ENCODE measurements at regions not wholly inside any gene's neighbourhood (a gene's known extent, or its start where the extent isn't known, plus 50 kb on each side); places are given as distances from the start of the nearest gene placed in this dataset.

DNA sequence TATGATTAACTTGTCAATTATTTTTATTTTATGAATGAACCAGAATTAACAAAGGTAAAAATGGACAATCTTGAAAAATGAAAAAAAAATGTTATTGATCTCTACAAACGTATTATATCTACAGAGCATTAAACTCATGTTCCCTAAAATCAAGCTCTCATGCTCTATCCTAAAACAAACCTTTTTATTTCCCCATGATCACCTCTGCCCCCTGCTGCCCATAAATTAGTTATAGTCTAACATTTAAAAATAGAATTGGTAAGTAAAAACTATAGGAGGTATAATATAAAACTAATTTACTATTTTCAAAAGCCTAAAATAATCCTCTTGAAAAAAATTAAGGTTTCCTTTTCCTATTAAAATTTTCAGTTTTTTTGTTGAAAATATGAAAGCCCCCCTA, 168.0 kb upstream of the POU5F2 start:
- H2AFZ ChIP-seq (ENCODE audit: low read depth, low read length): no peak overlapping the region
- H3K9me3 ChIP-seq (replicated peaks; ENCODE audit: control insufficient read depth, insufficient read depth, low read length): no peaks in the 10 kb centered on the region
- H4K20me1 ChIP-seq (replicated peaks; ENCODE audit: control insufficient read depth, extremely low read depth, insufficient read depth, low read length): no peaks in the 10 kb centered on the region
- no peaks in the 10 kb centered on the region for H3K27me3 ChIP-seq (ENCODE audit: control insufficient read depth in 2 of 2, insufficient read depth in 2 of 2, low read length in 2 of 2)
- POLR2A ChIA-PET: no interaction called here
- no peak overlapping the region for H3K4me2 ChIP-seq (ENCODE audit: insufficient read depth, low read length)
- H3K4me3 ChIP-seq (replicated peaks in 1 of 3; ENCODE audit: insufficient read depth in 1 of 3, low read depth in 1 of 3, low read length in 3 of 3): no peak overlapping the region
- no peaks in the 10 kb centered on the region for H3K36me3 ChIP-seq (ENCODE audit: control insufficient read depth in 2 of 2, extremely low read depth in 1 of 2, insufficient read depth in 2 of 2, low read length in 2 of 2)
- H3K9ac ChIP-seq (replicated peaks; ENCODE audit: extremely low read depth, insufficient read depth, low read length): no peak overlapping the region
- DNase-seq (ENCODE audit: low read depth, low spot score) (peak; percentile 23), FAIRE-seq (no peak)
- no peak overlapping the region for H3K27ac ChIP-seq (ENCODE audit: insufficient read depth, low read depth, low read length)
- BruUV-seq (replicated peaks): no TSS peak
- CTCF ChIA-PET: interaction anchor here (0.6 to 1.9 kb wide), 6 partner anchors 8 to 1980 kb away, joined by 3 to 4 read pairs (median 3); no protein-coding TSS in a partner anchor
- no peaks in the 10 kb centered on the region for H3K79me2 ChIP-seq (ENCODE audit: control insufficient read depth, insufficient read depth, low read length)
- intact Hi-C loops (cut with micrococcal nuclease) (loop anchor here (5.0 kb wide), 1 partner anchor 1982 kb away; no protein-coding TSS in a partner anchor), dilution Hi-C loops (cut with MboI; ENCODE audit: extremely low pct_ligation_motif_present, low sequenced_read_pairs) (no loop called here)
- TF ChIP-seq MYC (IDR thresholded peaks at IDR 0.05; ENCODE audit: low read depth, low read length): no peak
- TF ChIP-seq, protein P1, sequence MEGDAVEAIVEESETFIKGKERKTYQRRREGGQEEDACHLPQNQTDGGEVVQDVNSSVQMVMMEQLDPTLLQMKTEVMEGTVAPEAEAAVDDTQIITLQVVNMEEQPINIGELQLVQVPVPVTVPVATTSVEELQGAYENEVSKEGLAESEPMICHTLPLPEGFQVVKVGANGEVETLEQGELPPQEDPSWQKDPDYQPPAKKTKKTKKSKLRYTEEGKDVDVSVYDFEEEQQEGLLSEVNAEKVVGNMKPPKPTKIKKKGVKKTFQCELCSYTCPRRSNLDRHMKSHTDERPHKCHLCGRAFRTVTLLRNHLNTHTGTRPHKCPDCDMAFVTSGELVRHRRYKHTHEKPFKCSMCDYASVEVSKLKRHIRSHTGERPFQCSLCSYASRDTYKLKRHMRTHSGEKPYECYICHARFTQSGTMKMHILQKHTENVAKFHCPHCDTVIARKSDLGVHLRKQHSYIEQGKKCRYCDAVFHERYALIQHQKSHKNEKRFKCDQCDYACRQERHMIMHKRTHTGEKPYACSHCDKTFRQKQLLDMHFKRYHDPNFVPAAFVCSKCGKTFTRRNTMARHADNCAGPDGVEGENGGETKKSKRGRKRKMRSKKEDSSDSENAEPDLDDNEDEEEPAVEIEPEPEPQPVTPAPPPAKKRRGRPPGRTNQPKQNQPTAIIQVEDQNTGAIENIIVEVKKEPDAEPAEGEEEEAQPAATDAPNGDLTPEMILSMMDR (IDR thresholded peaks at IDR 0.05; ENCODE audit: extremely low read depth in 1 of 2, insufficient read depth in 1 of 2, low read depth in 1 of 2, low read length in 2 of 2): peak in 1 of 2 donors; percentile 7
- no peaks in the 10 kb centered on the region for H3K9me1 ChIP-seq (replicated peaks; ENCODE audit: control insufficient read depth, extremely low read depth, insufficient read depth, low read length)
- H3K4me1 ChIP-seq (ENCODE audit: control insufficient read depth, extremely low read depth, insufficient read depth, low read length): no peaks in the 10 kb centered on the region

DNA sequence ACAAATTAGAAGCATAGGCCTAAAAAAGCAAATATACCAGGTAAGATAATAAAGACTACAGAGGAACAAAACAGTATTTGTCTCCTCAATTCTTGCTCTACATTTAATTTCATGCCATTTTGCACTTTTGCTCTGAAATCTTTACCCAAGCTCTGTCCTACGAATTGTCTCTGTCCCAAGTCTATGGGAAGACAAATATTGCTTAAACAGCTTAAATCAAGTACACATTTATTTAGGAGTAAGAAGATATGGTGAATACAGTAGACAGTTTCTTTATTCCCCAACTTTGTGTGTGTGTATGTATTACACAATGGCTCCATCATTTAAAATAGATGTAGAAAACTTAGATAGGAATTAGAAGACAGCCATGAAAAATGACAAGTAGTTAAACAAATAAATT, 163.5 kb upstream of the POU5F2 start:
- H3K27me3 ChIP-seq (ENCODE audit: control insufficient read depth in 2 of 2, insufficient read depth in 2 of 2, low read length in 2 of 2): no peaks in the 10 kb centered on the region
- H4K20me1 ChIP-seq (replicated peaks; ENCODE audit: control insufficient read depth, extremely low read depth, insufficient read depth, low read length): no peaks in the 10 kb centered on the region
- H3K79me2 ChIP-seq (ENCODE audit: control insufficient read depth, insufficient read depth, low read length): no peaks in the 10 kb centered on the region
- no peak for TF ChIP-seq EZH2 (IDR thresholded peaks at IDR 0.05; ENCODE audit: borderline replicate concordance, low read depth, low read length, severe bottlenecking)
- TF ChIP-seq POLR2A (IDR thresholded peaks at IDR 0.05; ENCODE audit: low read depth, low read length): no peak
- TF ChIP-seq, protein P2, sequence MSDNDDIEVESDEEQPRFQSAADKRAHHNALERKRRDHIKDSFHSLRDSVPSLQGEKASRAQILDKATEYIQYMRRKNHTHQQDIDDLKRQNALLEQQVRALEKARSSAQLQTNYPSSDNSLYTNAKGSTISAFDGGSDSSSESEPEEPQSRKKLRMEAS (IDR thresholded peaks at IDR 0.05; ENCODE audit: insufficient read depth, insufficient read length): no peak
- no peak overlapping the region for H3K4me2 ChIP-seq (ENCODE audit: insufficient read depth, low read length)
- H3K9me1 ChIP-seq (replicated peaks; ENCODE audit: control insufficient read depth, extremely low read depth, insufficient read depth, low read length): no peaks in the 10 kb centered on the region
- no peaks in the 10 kb centered on the region for H3K36me3 ChIP-seq (ENCODE audit: control insufficient read depth in 2 of 2, extremely low read depth in 1 of 2, insufficient read depth in 2 of 2, low read length in 2 of 2)
- no peak for FAIRE-seq
- intact Hi-C loops (cut with micrococcal nuclease): loop anchor here (5.0 kb wide), 1 partner anchor 1978 kb away; no protein-coding TSS in a partner anchor
- ChIA-PET CTCF (interaction anchor here (2.6 kb wide), 1 partner anchor 10 kb away, joined by 8 read pairs; no protein-coding TSS in a partner anchor), POLR2A (no interaction called here)
- H3K27ac ChIP-seq (ENCODE audit: insufficient read depth, low read depth, low read length): no peak overlapping the region
- H3K9me3 ChIP-seq (replicated peaks; ENCODE audit: control insufficient read depth, insufficient read depth, low read length): no peaks in the 10 kb centered on the region
- BruUV-seq (replicated peaks): no TSS peak
- no peak for DNase-seq (ENCODE audit: low read depth, low spot score)
- H2AFZ ChIP-seq (ENCODE audit: low read depth, low read length): no peak overlapping the region
- H3K9ac ChIP-seq (replicated peaks; ENCODE audit: extremely low read depth, insufficient read depth, low read length): no peak overlapping the region
- H3K4me1 ChIP-seq (ENCODE audit: control insufficient read depth, extremely low read depth, insufficient read depth, low read length): no peaks in the 10 kb centered on the region
- dilution Hi-C loops (cut with MboI; ENCODE audit: extremely low pct_ligation_motif_present, low sequenced_read_pairs): no loop called here
- no peak overlapping the region for H3K4me3 ChIP-seq (replicated peaks in 1 of 3; ENCODE audit: insufficient read depth in 1 of 3, low read depth in 1 of 3, low read length in 3 of 3)

Measured in endothelial cell of umbilical vein (primary cell).